ENCODE measurements at regions not wholly inside any gene's neighbourhood (a gene's known extent, or its start where the extent isn't known, plus 50 kb on each side); places are given as distances from the start of the nearest gene placed in this dataset.

DNA sequence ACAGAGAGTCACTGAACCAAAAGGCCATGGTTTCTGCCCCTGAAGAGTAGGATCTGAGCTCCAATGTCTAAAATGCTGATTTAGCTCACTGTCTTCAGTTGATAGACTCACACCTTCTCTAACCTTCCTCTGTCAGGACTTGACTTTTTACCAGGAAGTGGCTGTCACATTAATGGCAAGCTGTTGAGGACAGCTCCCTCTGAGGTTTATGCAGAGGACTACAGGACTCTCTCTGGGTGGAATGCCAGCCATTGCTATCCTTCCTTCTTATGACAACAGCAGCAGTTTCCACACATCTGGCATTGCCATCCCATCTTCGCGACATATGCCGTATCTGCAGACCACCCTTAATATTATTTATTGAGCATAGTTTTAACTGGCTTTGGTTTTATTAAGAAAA lies 103.8 kb upstream of the PRICKLE2 start:
- TF ChIP-seq, protein P1, sequence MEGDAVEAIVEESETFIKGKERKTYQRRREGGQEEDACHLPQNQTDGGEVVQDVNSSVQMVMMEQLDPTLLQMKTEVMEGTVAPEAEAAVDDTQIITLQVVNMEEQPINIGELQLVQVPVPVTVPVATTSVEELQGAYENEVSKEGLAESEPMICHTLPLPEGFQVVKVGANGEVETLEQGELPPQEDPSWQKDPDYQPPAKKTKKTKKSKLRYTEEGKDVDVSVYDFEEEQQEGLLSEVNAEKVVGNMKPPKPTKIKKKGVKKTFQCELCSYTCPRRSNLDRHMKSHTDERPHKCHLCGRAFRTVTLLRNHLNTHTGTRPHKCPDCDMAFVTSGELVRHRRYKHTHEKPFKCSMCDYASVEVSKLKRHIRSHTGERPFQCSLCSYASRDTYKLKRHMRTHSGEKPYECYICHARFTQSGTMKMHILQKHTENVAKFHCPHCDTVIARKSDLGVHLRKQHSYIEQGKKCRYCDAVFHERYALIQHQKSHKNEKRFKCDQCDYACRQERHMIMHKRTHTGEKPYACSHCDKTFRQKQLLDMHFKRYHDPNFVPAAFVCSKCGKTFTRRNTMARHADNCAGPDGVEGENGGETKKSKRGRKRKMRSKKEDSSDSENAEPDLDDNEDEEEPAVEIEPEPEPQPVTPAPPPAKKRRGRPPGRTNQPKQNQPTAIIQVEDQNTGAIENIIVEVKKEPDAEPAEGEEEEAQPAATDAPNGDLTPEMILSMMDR (IDR thresholded peaks at IDR 0.05): peak in 3 of 6 experiments; percentile 7 to 58 (median 41)
- TF ChIP-seq POLR2A (IDR thresholded peaks at IDR 0.05): no peak
